ENCODE measurements at regions not wholly inside any gene's neighbourhood (a gene's known extent, or its start where the extent isn't known, plus 50 kb on each side); places are given as distances from the start of the nearest gene placed in this dataset.

- TF ChIP-seq SP1 (IDR thresholded peaks at IDR 0.05): no peak
- no peak for TF ChIP-seq ELF4 (IDR thresholded peaks at IDR 0.05)
- TF ChIP-seq FOXA1 (IDR thresholded peaks at IDR 0.05): no peak
- no peak for TF ChIP-seq TARDBP (IDR thresholded peaks at IDR 0.05)
- TF ChIP-seq HDGF (IDR thresholded peaks at IDR 0.05; ENCODE audit: borderline replicate concordance): no peak
- no peak for TF ChIP-seq L3MBTL2 (conservative IDR thresholded peaks at IDR 0.05)
- no peak for TF ChIP-seq SUZ12 (IDR thresholded peaks at IDR 0.05)
- TF ChIP-seq PKNOX1 (IDR thresholded peaks at IDR 0.05): no peak
- no peak for TF ChIP-seq FOXM1 (IDR thresholded peaks at IDR 0.05; ENCODE audit: borderline replicate concordance)
Measured at GRCh38 chr12:39043424-39043822, 138.0 kb upstream of the CPNE8 start.
